GM12878 (cell line): ENCODE measurements at regions not wholly inside any gene's neighbourhood (a gene's known extent, or its start where the extent isn't known, plus 50 kb on each side); places are given as distances from the start of the nearest gene placed in this dataset.

Experiments
- ATAC-seq: fragments of 200-7000 bp; cut with Tn5 transposase; 3 replicates; pipeline ENCODE4 v1.9.1; 2020; ENCODE audit warnings: mild to moderate bottlenecking, moderate library complexity
- BruUV-seq: library from RNA; stranded (reverse); fragments of 400-500 nt; replicated peaks from 2 replicates; lab custom pipeline; 2021; lab: Mats Ljungman, UMichigan
- CTCF ChIA-PET: fragments of 300-600 bp; sonication (Branson Sonifier 250); formaldehyde crosslinking; extraction: SDS; loops from one replicate; lab custom pipeline; 2021; ENCODE audit warnings: inconsistent platforms; lab: Yijun Ruan, JAX
- POLR2A ChIA-PET: fragments of 350-600 bp; formaldehyde crosslinking; extraction: SDS; loops from one replicate; lab custom pipeline; 2021; ENCODE audit warnings: inconsistent platforms; lab: Charles Lee
- RAD21 ChIA-PET: fragments of 300-600 bp; sonication (Branson Sonifier 250); formaldehyde crosslinking; loops from one replicate; lab custom pipeline; 2023; ENCODE audit warnings: antibody characterized with exemption; ENCODE audit not compliant: unreplicated experiment; lab: Charles Lee
- SMC1A ChIA-PET: fragments of 300-600 bp; sonication (Branson Sonifier 250); formaldehyde crosslinking; loops from one replicate; lab custom pipeline; 2023; ENCODE audit not compliant: unreplicated experiment, uncharacterized antibody; lab: Charles Lee
- DNase-seq: peaks from one replicate; pipeline ENCODE4 v3.0.0-alpha.2; 2011; ENCODE audit warnings: low read depth, low spot score
- FAIRE-seq: peaks from 3 replicates; lab custom pipeline; 2011; peaks lifted over from hg19 to GRCh38; lab: Jason Lieb, UNC
- H2AFZ ChIP-seq: 2 replicates; pipeline ENCODE4 v1.6.0; 2011; ENCODE audit warnings: low read depth, low read length, control low read depth; ENCODE audit not compliant: control insufficient read depth
- H3K27ac ChIP-seq: 2 replicates; pipeline ENCODE4 v1.5.1; 2011; ENCODE audit warnings: control low read depth; ENCODE audit not compliant: control insufficient read depth, insufficient read depth
- H3K27me3 ChIP-seq, 2 experiments: replicated peaks in 1 of 2; 2 replicates each; pipeline versions ENCODE4 v1.6.0 to v1.6.1; 2011; ENCODE audit warnings: low read length in 1 of 2; ENCODE audit not compliant: control insufficient read depth in 2 of 2, insufficient read depth in 2 of 2
- H3K36me3 ChIP-seq, 2 experiments: 2 replicates each; pipeline ENCODE4 v1.5.1; 2011; ENCODE audit warnings: low read length in 1 of 2; ENCODE audit not compliant: control insufficient read depth in 2 of 2, insufficient read depth in 2 of 2
- H3K4me1 ChIP-seq: 2 replicates; pipeline ENCODE4 v1.6.1; 2011; ENCODE audit warnings: mild to moderate bottlenecking, low read length, moderate library complexity, mixed read lengths; ENCODE audit not compliant: control insufficient read depth, insufficient read depth
- H3K4me2 ChIP-seq: 2 replicates; pipeline ENCODE4 v1.6.0; 2011; ENCODE audit warnings: control low read depth; ENCODE audit not compliant: control insufficient read depth, insufficient read depth
- H3K4me3 ChIP-seq: fragments of 200-600 bp; sonication (generic); 2 replicates; pipeline ENCODE4 v1.5.1; 2016
- H3K79me2 ChIP-seq: 2 replicates; pipeline ENCODE4 v1.6.0; 2011; ENCODE audit warnings: low read length; ENCODE audit not compliant: control insufficient read depth, insufficient read depth
- H3K9ac ChIP-seq: 2 replicates; pipeline ENCODE4 v1.8.0; 2011; ENCODE audit warnings: low read length, control low read depth, mixed read lengths; ENCODE audit not compliant: control insufficient read depth, insufficient read depth
- H3K9me3 ChIP-seq: replicated peaks from 3 replicates; pipeline ENCODE4 v1.5.1; 2011; ENCODE audit warnings: mild to moderate bottlenecking, low read length; ENCODE audit not compliant: control insufficient read depth, insufficient read depth
- H4K20me1 ChIP-seq: 2 replicates; pipeline ENCODE4 v1.6.0; 2011; ENCODE audit not compliant: control insufficient read depth, insufficient read depth
- CBX5 ChIP-seq: sonication (generic); IDR thresholded peaks from 2 replicates; pipeline ENCODE4 v1.6.1; 2016; ENCODE audit warnings: low read depth, moderate library complexity, mild to moderate bottlenecking, inconsistent platforms
- HDAC6 ChIP-seq: fragments of 200-600 bp; sonication (generic); IDR thresholded peaks from one replicate; pipeline ENCODE4 v1.8.0; 2017; ENCODE audit warnings: antibody characterized with exemption; ENCODE audit not compliant: unreplicated experiment
- IKZF1 ChIP-seq: fragments of 450-650 bp; conservative IDR thresholded peaks from 2 replicates; pipeline ENCODE4 v1.6.1; 2017; ENCODE audit warnings: antibody characterized with exemption, mild to moderate bottlenecking
- MEF2A ChIP-seq: IDR thresholded peaks from 2 replicates; pipeline ENCODE4 v1.6.1; 2011; ENCODE audit warnings: low read depth, mild to moderate bottlenecking, low read length, moderate library complexity; ENCODE audit not compliant: insufficient read depth
- NBN ChIP-seq: fragments of 450-650 bp; IDR thresholded peaks from 2 replicates; pipeline ENCODE4 v1.6.1; 2016
- NFIC ChIP-seq: IDR thresholded peaks from 2 replicates; pipeline ENCODE4 v1.6.1; 2012; ENCODE audit warnings: low read depth, mild to moderate bottlenecking, inconsistent platforms, low read length, moderate library complexity
- NFYB ChIP-seq: IDR thresholded peaks from 2 replicates; pipeline ENCODE4 v1.6.1; 2011; ENCODE audit warnings: low read depth, mild to moderate bottlenecking, low read length, improper control_type of control experiment, moderate library complexity; ENCODE audit not compliant: insufficient read depth
- RAD51 ChIP-seq: fragments of 450-650 bp; IDR thresholded peaks from 2 replicates; pipeline ENCODE4 v1.6.1; 2016; ENCODE audit warnings: moderate library complexity, mild to moderate bottlenecking, inconsistent platforms
- REST ChIP-seq: IDR thresholded peaks from 2 replicates; pipeline ENCODE4 v1.6.1; 2012; ENCODE audit warnings: mild to moderate bottlenecking, low read depth, low read length
- SMARCA5 ChIP-seq: fragments of 450-650 bp; IDR thresholded peaks from 2 replicates; pipeline ENCODE4 v1.6.1; 2017; ENCODE audit warnings: mild to moderate bottlenecking
- WRNIP1 ChIP-seq: IDR thresholded peaks from 2 replicates; pipeline ENCODE4 v1.6.1; 2011; ENCODE audit warnings: low read depth, low read length, improper control_type of control experiment, borderline replicate concordance
- WGBS: methylation state at CpG from one replicate; pipeline ENCODE4 v1.1.6; 2016; ENCODE audit warnings: low lambda C conversion rate; ENCODE audit not compliant: insufficient replicate concordance, insufficient coverage; ENCODE audit errors: missing lambda C conversion rate; 5-methylcytosine and 5-hydroxymethylcytosine counted together
- in situ Hi-C: fragments of 300-500 bp; cut with MboI; formaldehyde crosslinking; loops from 9 replicates; pipeline ENCODE4 v1.14.3; 2018; ENCODE audit warnings: mixed read lengths
- intact Hi-C: fragments of 100-400 bp; cut with micrococcal nuclease; formaldehyde crosslinking; loops from one replicate; pipeline ENCODE4 v1.14.2; 2022; ENCODE audit not compliant: unreplicated experiment
- TF ChIP-seq, protein P1 (sequence below): fragments of 450-650 bp; IDR thresholded peaks from 2 replicates; pipeline ENCODE4 v1.6.1; 2017; ENCODE audit warnings: borderline replicate concordance
- TF ChIP-seq, protein P2 (sequence below), 3 experiments: IDR thresholded peaks in 2 of 3; conservative IDR thresholded peaks in 1 of 3; 2 replicates each; pipeline ENCODE4 v1.5.1; 2011; ENCODE audit warnings: low read depth in 3 of 3, low read length in 3 of 3, mild to moderate bottlenecking in 3 of 3, control low read depth in 2 of 3, moderate library complexity in 2 of 3, inconsistent platforms in 1 of 3, mixed read lengths in 1 of 3; ENCODE audit not compliant: control insufficient read depth in 2 of 3, insufficient read depth in 1 of 3; ENCODE audit errors: extremely low read depth in 1 of 3
- TF ChIP-seq, protein P3 (sequence below): IDR thresholded peaks from 2 replicates; pipeline ENCODE4 v1.6.1; 2011; ENCODE audit warnings: low read depth, low read length, improper control_type of control experiment, borderline replicate concordance

DNA sequence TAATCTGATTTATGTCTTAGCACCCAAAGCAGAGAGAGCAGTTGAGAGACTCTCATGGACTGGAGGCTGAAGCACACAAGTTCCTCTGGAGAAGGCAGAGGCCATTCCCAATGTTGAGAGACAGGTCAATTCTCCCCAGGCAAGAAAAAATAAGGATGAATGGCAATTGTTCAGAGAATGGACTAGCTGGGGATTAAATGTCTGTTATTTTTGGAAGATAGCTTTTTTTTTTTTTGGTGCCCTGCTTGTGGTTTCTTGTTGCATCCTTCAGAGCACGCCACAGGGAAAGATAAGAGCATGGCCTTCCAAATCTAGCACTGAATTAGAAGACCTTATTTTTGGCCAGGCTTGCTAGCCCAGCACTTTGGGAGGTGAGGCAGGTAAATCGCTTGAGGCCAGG is 65.6 kb upstream of the ERRFI1 start (continued):
- no peak for TF ChIP-seq NFIC
- TF ChIP-seq WRNIP1: no peak
- TF ChIP-seq NFYB: no peak
- no peak for TF ChIP-seq CBX5
- TF ChIP-seq, protein P1, sequence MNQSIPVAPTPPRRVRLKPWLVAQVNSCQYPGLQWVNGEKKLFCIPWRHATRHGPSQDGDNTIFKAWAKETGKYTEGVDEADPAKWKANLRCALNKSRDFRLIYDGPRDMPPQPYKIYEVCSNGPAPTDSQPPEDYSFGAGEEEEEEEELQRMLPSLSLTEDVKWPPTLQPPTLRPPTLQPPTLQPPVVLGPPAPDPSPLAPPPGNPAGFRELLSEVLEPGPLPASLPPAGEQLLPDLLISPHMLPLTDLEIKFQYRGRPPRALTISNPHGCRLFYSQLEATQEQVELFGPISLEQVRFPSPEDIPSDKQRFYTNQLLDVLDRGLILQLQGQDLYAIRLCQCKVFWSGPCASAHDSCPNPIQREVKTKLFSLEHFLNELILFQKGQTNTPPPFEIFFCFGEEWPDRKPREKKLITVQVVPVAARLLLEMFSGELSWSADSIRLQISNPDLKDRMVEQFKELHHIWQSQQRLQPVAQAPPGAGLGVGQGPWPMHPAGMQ: no peak

DNA sequence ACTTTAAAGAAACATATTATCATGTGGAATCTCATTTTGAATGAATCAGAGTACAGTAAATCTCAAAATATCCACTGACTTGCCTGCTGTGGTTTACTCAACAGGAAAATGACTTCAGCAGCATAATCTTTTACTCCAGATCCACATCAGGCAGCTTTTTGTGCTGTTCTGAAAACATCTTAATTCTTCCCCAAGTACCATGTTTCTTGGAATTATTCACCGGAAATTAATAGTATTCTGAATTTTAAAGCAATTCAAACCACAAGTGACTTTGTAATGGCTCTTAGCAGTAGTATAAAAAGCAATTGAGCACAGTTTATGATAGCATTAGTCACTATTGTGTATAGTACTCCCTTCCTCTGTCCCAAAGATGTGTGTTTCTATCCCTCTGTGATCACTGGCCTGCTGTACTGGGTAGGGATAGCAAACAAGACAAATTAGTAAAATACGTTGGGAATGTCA is 64.2 kb upstream of the ERRFI1 start:
- ChIA-PET POLR2A (interaction anchor here (0.7 kb wide), 1 partner anchor 25 kb away, joined by 4 read pairs; no protein-coding TSS in a partner anchor), CTCF (interaction anchor here (0.6 to 1.0 kb wide), 2 partner anchors 12 to 276 kb away, joined by 3 read pairs; no protein-coding TSS in a partner anchor), RAD21 (no interaction called here), SMC1A (interaction anchor here (1.5 kb wide), 1 partner anchor 96 kb away, joined by 3 read pairs; no protein-coding TSS in a partner anchor)
- H3K27ac ChIP-seq: no peak overlapping the region
- no peak overlapping the region for H3K4me2 ChIP-seq
- 2% methylated on average over 2 of the region's 2 CpGs for WGBS
- no peak for ATAC-seq
- intact Hi-C loops: no loop called here
- no peaks in the 10 kb centered on the region for H3K9me3 ChIP-seq
- DNase-seq: no peak
- TF ChIP-seq IKZF1: no peak
- TF ChIP-seq RAD51: no peak
- TF ChIP-seq SMARCA5: no peak
- TF ChIP-seq REST: no peak
- no peak for TF ChIP-seq HDAC6
- no peak for TF ChIP-seq MEF2A
- TF ChIP-seq, protein P2, sequence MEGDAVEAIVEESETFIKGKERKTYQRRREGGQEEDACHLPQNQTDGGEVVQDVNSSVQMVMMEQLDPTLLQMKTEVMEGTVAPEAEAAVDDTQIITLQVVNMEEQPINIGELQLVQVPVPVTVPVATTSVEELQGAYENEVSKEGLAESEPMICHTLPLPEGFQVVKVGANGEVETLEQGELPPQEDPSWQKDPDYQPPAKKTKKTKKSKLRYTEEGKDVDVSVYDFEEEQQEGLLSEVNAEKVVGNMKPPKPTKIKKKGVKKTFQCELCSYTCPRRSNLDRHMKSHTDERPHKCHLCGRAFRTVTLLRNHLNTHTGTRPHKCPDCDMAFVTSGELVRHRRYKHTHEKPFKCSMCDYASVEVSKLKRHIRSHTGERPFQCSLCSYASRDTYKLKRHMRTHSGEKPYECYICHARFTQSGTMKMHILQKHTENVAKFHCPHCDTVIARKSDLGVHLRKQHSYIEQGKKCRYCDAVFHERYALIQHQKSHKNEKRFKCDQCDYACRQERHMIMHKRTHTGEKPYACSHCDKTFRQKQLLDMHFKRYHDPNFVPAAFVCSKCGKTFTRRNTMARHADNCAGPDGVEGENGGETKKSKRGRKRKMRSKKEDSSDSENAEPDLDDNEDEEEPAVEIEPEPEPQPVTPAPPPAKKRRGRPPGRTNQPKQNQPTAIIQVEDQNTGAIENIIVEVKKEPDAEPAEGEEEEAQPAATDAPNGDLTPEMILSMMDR (IDR thresholded peaks at IDR 0.05 in 2 of 3, conservative IDR thresholded peaks at IDR 0.05 in 1 of 3; ENCODE audit: control insufficient read depth in 2 of 3, extremely low read depth in 1 of 3, insufficient read depth in 1 of 3, low read depth in 3 of 3, low read length in 3 of 3): no peak
- no peak for TF ChIP-seq NBN
- TF ChIP-seq, protein P3, sequence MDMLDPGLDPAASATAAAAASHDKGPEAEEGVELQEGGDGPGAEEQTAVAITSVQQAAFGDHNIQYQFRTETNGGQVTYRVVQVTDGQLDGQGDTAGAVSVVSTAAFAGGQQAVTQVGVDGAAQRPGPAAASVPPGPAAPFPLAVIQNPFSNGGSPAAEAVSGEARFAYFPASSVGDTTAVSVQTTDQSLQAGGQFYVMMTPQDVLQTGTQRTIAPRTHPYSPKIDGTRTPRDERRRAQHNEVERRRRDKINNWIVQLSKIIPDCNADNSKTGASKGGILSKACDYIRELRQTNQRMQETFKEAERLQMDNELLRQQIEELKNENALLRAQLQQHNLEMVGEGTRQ: no peak
- H3K79me2 ChIP-seq: no peaks in the 10 kb centered on the region
- no peak for FAIRE-seq
- H3K4me3 ChIP-seq: no peak overlapping the region
- no peaks in the 10 kb centered on the region for H3K27me3 ChIP-seq
- BruUV-seq: no TSS peak
- no peaks in the 10 kb centered on the region for H3K4me1 ChIP-seq
- in situ Hi-C loops: no loop called here
- no peaks in the 10 kb centered on the region for H4K20me1 ChIP-seq
- no peaks in the 10 kb centered on the region for H3K36me3 ChIP-seq
- no peak overlapping the region for H2AFZ ChIP-seq
- no peak overlapping the region for H3K9ac ChIP-seq
